Choroid plexus epithelial cell (primary cell): ENCODE measurements at regions not wholly inside any gene's neighbourhood (a gene's known extent, or its start where the extent isn't known, plus 50 kb on each side); places are given as distances from the start of the nearest gene placed in this dataset.

Source experiments
- DNase-seq: peaks from one replicate; pipeline ENCODE4 v3.0.0-alpha.2; 2010; ENCODE audit warnings: low read depth
- H3K4me3 ChIP-seq: 2 replicates; pipeline ENCODE4 v1.5.1; 2011; ENCODE audit warnings: low read depth, mild to moderate bottlenecking, control low read depth, low read length, moderate library complexity
- CTCF ChIP-seq: conservative IDR thresholded peaks from 2 replicates; pipeline ENCODE4 v1.5.1; 2011; ENCODE audit warnings: low read depth, mild to moderate bottlenecking, control low read depth, inconsistent platforms, low read length, moderate library complexity

GRCh38 chr15:99452010-99452409 lies 113.8 kb upstream of the MEF2A start:
- H3K4me3 ChIP-seq = no peak overlapping the region
- DNase-seq = no peak
- no peak for TF ChIP-seq CTCF

GRCh38 chr15:99452728-99453636 lies 112.8 kb upstream of the MEF2A start:
- no peak overlapping the region for H3K4me3 ChIP-seq
- DNase-seq = peak; percentile 67

GRCh38 chr15:99453637-99454030 lies 112.2 kb upstream of the MEF2A start:
- no peak overlapping the region for H3K4me3 ChIP-seq
- DNase-seq = no peak
- TF ChIP-seq CTCF = no peak

More at GRCh38 chr15:99452728-99453636, 112.8 kb upstream of the MEF2A start:
- TF ChIP-seq CTCF = no peak

GRCh38 chr15:99454107-99454809 lies 111.5 kb upstream of the MEF2A start:
- DNase-seq = no peak
- no peak for TF ChIP-seq CTCF
- H3K4me3 ChIP-seq = no peak overlapping the region

- peak; percentile 96 for DNase-seq
- TF ChIP-seq CTCF = peak; percentile 14
- no peak overlapping the region for H3K4me3 ChIP-seq
Observed at GRCh38 chr15:99454941-99455788, 110.6 kb upstream of the MEF2A start.

- no peak for TF ChIP-seq CTCF
- H3K4me3 ChIP-seq = no peak overlapping the region
- DNase-seq = no peak
Observed at GRCh38 chr15:99455789-99456160, 110.0 kb upstream of the MEF2A start.
